Endothelial cell (in vitro differentiated cells): ENCODE measurements at regions not wholly inside any gene's neighbourhood (a gene's known extent, or its start where the extent isn't known, plus 50 kb on each side); places are given as distances from the start of the nearest gene placed in this dataset.

Experiments
- DNase-seq: peaks from one replicate; pipeline ENCODE4 v3.0.0; 2021; ENCODE audit warnings: low spot score
- H3K27ac Mint-ChIP-seq: one replicate; pipeline ENCODE4 v1.8.0; 2021; ENCODE audit warnings: mixed read lengths, inconsistent platforms; ENCODE audit not compliant: unreplicated experiment
- H3K27me3 Mint-ChIP-seq: one replicate; pipeline ENCODE4 v1.8.0; 2021; ENCODE audit warnings: mild to moderate bottlenecking, moderate library complexity, mixed read lengths, inconsistent platforms; ENCODE audit not compliant: unreplicated experiment
- H3K36me3 Mint-ChIP-seq: one replicate; pipeline ENCODE4 v1.8.0; 2021; ENCODE audit warnings: mild to moderate bottlenecking, low read depth, mixed read lengths, inconsistent platforms; ENCODE audit not compliant: unreplicated experiment
- H3K4me1 Mint-ChIP-seq: one replicate; pipeline ENCODE4 v1.8.0; 2021; ENCODE audit warnings: mild to moderate bottlenecking, mixed read lengths, inconsistent platforms; ENCODE audit not compliant: unreplicated experiment
- H3K4me3 Mint-ChIP-seq: one replicate; pipeline ENCODE4 v1.8.0; 2021; ENCODE audit warnings: mild to moderate bottlenecking, mixed read lengths, inconsistent platforms; ENCODE audit not compliant: unreplicated experiment
- H3K9me3 Mint-ChIP-seq: one replicate; pipeline ENCODE4 v1.8.0; 2021; ENCODE audit warnings: mixed read lengths, inconsistent platforms; ENCODE audit not compliant: unreplicated experiment
- CTCF ChIP-seq: fragments of 200-600 bp; sonication (generic); IDR thresholded peaks from one replicate; pipeline ENCODE4 v1.5.0; 2021; ENCODE audit warnings: antibody characterized with exemption; ENCODE audit not compliant: unreplicated experiment

GRCh38 chr5:96149021-96149420 is 187.4 kb upstream of the ELL2 start:
- no peaks in the 10 kb centered on the region for H3K9me3 Mint-ChIP-seq
- no peak overlapping the region for H3K27ac Mint-ChIP-seq
- H3K27me3 Mint-ChIP-seq: no peaks in the 10 kb centered on the region
- no peak overlapping the region for H3K4me3 Mint-ChIP-seq
- H3K36me3 Mint-ChIP-seq: no peaks in the 10 kb centered on the region
- DNase-seq: no peak
- TF ChIP-seq CTCF: no peak
- no peaks in the 10 kb centered on the region for H3K4me1 Mint-ChIP-seq

- Mint-ChIP-seq H3K4me1 (no peaks in the 10 kb centered on the region), H3K27me3 (no peaks in the 10 kb centered on the region), H3K36me3 (no peaks in the 10 kb centered on the region), H3K27ac (no peak overlapping the region), H3K9me3 (no peaks in the 10 kb centered on the region), H3K4me3 (no peak overlapping the region)
- no peak for DNase-seq
- no peak for TF ChIP-seq CTCF
Measured at GRCh38 chr5:96148376-96148775, 186.7 kb upstream of the ELL2 start.

GRCh38 chr5:96147866-96148265 is 186.2 kb upstream of the ELL2 start:
- H3K4me3 Mint-ChIP-seq: no peak overlapping the region
- H3K4me1 Mint-ChIP-seq: no peaks in the 10 kb centered on the region
- no peaks in the 10 kb centered on the region for H3K36me3 Mint-ChIP-seq
- H3K27me3 Mint-ChIP-seq: no peaks in the 10 kb centered on the region
- H3K27ac Mint-ChIP-seq: no peak overlapping the region
- H3K9me3 Mint-ChIP-seq: no peaks in the 10 kb centered on the region
- no peak for DNase-seq
- no peak for TF ChIP-seq CTCF

GRCh38 chr5:96146675-96147074 is 185.0 kb upstream of the ELL2 start:
- no peak overlapping the region for H3K27ac Mint-ChIP-seq
- TF ChIP-seq CTCF: no peak
- no peak for DNase-seq
- H3K36me3 Mint-ChIP-seq: no peaks in the 10 kb centered on the region
- H3K4me1 Mint-ChIP-seq: no peaks in the 10 kb centered on the region
- no peaks in the 10 kb centered on the region for H3K9me3 Mint-ChIP-seq
- no peaks in the 10 kb centered on the region for H3K27me3 Mint-ChIP-seq
- no peak overlapping the region for H3K4me3 Mint-ChIP-seq

GRCh38 chr5:96144289-96144688 is 182.6 kb upstream of the ELL2 start:
- no peaks in the 10 kb centered on the region for H3K36me3 Mint-ChIP-seq
- TF ChIP-seq CTCF: no peak
- no peak overlapping the region for H3K27ac Mint-ChIP-seq
- H3K4me3 Mint-ChIP-seq: no peak overlapping the region
- no peaks in the 10 kb centered on the region for H3K9me3 Mint-ChIP-seq
- H3K27me3 Mint-ChIP-seq: no peaks in the 10 kb centered on the region
- DNase-seq: no peak
- H3K4me1 Mint-ChIP-seq: no peaks in the 10 kb centered on the region
